HFFc6 (cell line): ENCODE measurements at regions not wholly inside any gene's neighbourhood (a gene's known extent, or its start where the extent isn't known, plus 50 kb on each side); places are given as distances from the start of the nearest gene placed in this dataset.
"Not testable (repeated sequence)": the region's sequence is repeated elsewhere in the genome, so short reads cannot be mapped to it uniquely, and the experiment has no call there.

Experiments
- DNase-seq: peaks from one replicate; pipeline ENCODE4 v3.0.0-alpha.2; 2018
- H3K27ac Mint-ChIP-seq: 2 replicates; pipeline ENCODE4 v1.8.0; 2020; ENCODE audit warnings: mild to moderate bottlenecking, mixed read lengths
- H3K27me3 Mint-ChIP-seq: 2 replicates; pipeline ENCODE4 v1.8.0; 2021; ENCODE audit warnings: mild to moderate bottlenecking, moderate library complexity, mixed read lengths; ENCODE audit not compliant: insufficient read depth
- H3K36me3 Mint-ChIP-seq: 2 replicates; pipeline ENCODE4 v1.8.0; 2021; ENCODE audit warnings: low read depth, mixed read lengths
- H3K4me1 Mint-ChIP-seq: 2 replicates; pipeline ENCODE4 v1.8.0; 2020; ENCODE audit warnings: low read depth, mixed read lengths
- H3K4me3 Mint-ChIP-seq: 2 replicates; pipeline ENCODE4 v1.8.0; 2020; ENCODE audit warnings: mild to moderate bottlenecking, moderate library complexity, mixed read lengths
- H3K9me3 Mint-ChIP-seq: 2 replicates; pipeline ENCODE4 v1.8.0; 2020; ENCODE audit warnings: mild to moderate bottlenecking, mixed read lengths
- CTCF ChIP-seq: fragments of 200-600 bp; sonication (generic); IDR thresholded peaks from 2 replicates; pipeline ENCODE4 v1.5.0; 2021; ENCODE audit warnings: antibody characterized with exemption, mild to moderate bottlenecking

GRCh38 chr5:50501491-50502228, 60.6 kb upstream of the EMB start:
- H3K27ac Mint-ChIP-seq = no peak overlapping the region
- no peak overlapping the region for H3K4me3 Mint-ChIP-seq
- DNase-seq = no peak
- H3K4me1 Mint-ChIP-seq = no peaks in the 10 kb centered on the region
- H3K9me3 Mint-ChIP-seq = peaks cover 10% of the 10 kb centered on the region; the same call in 1 of the 2 replicates
- TF ChIP-seq CTCF = no peak
- H3K36me3 Mint-ChIP-seq = no peaks in the 10 kb centered on the region
- H3K27me3 Mint-ChIP-seq = no peaks in the 10 kb centered on the region; the same call in 1 of the 2 replicates

- H3K27me3 Mint-ChIP-seq, DNase-seq: not testable (repeated sequence)
- TF ChIP-seq CTCF = peak; percentile 76
Observed at GRCh38 chr5:50513028-50513457, 72.0 kb upstream of the EMB start.

GRCh38 chr5:50521060-50521459, 80.0 kb upstream of the EMB start:
- H3K4me3 Mint-ChIP-seq, H3K9me3 Mint-ChIP-seq, H3K27ac Mint-ChIP-seq, DNase-seq, H3K36me3 Mint-ChIP-seq, H3K4me1 Mint-ChIP-seq, H3K27me3 Mint-ChIP-seq: not testable (repeated sequence)

More at GRCh38 chr5:50513028-50513457, 72.0 kb upstream of the EMB start:
- not testable (repeated sequence) for H3K4me3 Mint-ChIP-seq, H3K9me3 Mint-ChIP-seq, H3K27ac Mint-ChIP-seq, H3K36me3 Mint-ChIP-seq, H3K4me1 Mint-ChIP-seq

GRCh38 chr5:50527514-50528060, 86.5 kb upstream of the EMB start:
- H3K4me1 Mint-ChIP-seq, H3K27me3 Mint-ChIP-seq, DNase-seq, H3K36me3 Mint-ChIP-seq, H3K9me3 Mint-ChIP-seq, H3K4me3 Mint-ChIP-seq, H3K27ac Mint-ChIP-seq: not testable (repeated sequence)

- Mint-ChIP-seq H3K27me3 (no peaks in the 10 kb centered on the region), H3K27ac (no peak overlapping the region), H3K36me3 (no peaks in the 10 kb centered on the region), H3K9me3 (peaks cover 19% of the 10 kb centered on the region), H3K4me3 (no peak overlapping the region), H3K4me1 (no peaks in the 10 kb centered on the region)
- DNase-seq = no peak
- no peak for TF ChIP-seq CTCF
Observed at GRCh38 chr5:50535393-50535792, 94.3 kb upstream of the EMB start.

GRCh38 chr5:50537534-50537933, 96.4 kb upstream of the EMB start:
- H3K27ac Mint-ChIP-seq, H3K4me3 Mint-ChIP-seq, H3K4me1 Mint-ChIP-seq, H3K27me3 Mint-ChIP-seq, H3K36me3 Mint-ChIP-seq, DNase-seq: not testable (repeated sequence)
- peaks cover 18% of the 10 kb centered on the region for H3K9me3 Mint-ChIP-seq

- no peak for DNase-seq
- Mint-ChIP-seq H3K4me3 (no peak overlapping the region), H3K27me3 (no peaks in the 10 kb centered on the region), H3K27ac (no peak overlapping the region), H3K9me3 (peaks cover 5% of the 10 kb centered on the region; the same call in 1 of the 2 replicates), H3K4me1 (no peaks in the 10 kb centered on the region), H3K36me3 (no peaks in the 10 kb centered on the region)
- no peak for TF ChIP-seq CTCF
Observed at GRCh38 chr5:50547303-50547702, 106.2 kb upstream of the EMB start.
